T-cell (primary cell): ENCODE measurements at regions not wholly inside any gene's neighbourhood (a gene's known extent, or its start where the extent isn't known, plus 50 kb on each side); places are given as distances from the start of the nearest gene placed in this dataset.
"Not testable (repeated sequence)": the region's sequence is repeated elsewhere in the genome, so short reads cannot be mapped to it uniquely, and the experiment has no call there.

Experiments used
- ATAC-seq, 4 experiments: fragments of 200-7000 bp in 3 of 4; fragments of 150-1000 bp in 1 of 4; cut with Tn5 transposase; replicated peaks in 1 of 4; 1 replicate in 3 of 4; 2 replicates in 1 of 4; pipeline ENCODE4 v1.10.0; 2021; ENCODE audit warnings: moderate library complexity in 3 of 4, mild to moderate bottlenecking in 2 of 4, moderate number of reproducible peaks in 1 of 4
- CTCF ChIA-PET, 2 donors: fragments of 300-600 bp; sonication (Branson Sonifier 250); formaldehyde crosslinking; loops; one replicate each; lab custom pipeline; 2022; ENCODE audit warnings: antibody characterized with exemption in 2 of 2; lab: Charles Lee
- POLR2A ChIA-PET, 2 donors: fragments of 300-600 bp; sonication (Branson Sonifier 250); formaldehyde crosslinking; loops; one replicate each; lab custom pipeline; 2022; ENCODE audit warnings: antibody characterized with exemption in 2 of 2; lab: Charles Lee
- DNase-seq, 35 experiments: peaks; one replicate each; pipeline versions ENCODE4 v3.0.0 to v3.0.0-alpha.2; 2013 to 2023
- H3K27ac ChIP-seq: one replicate; pipeline ENCODE4 v1.5.1; 2013; ENCODE audit warnings: low read length
- H3K27me3 ChIP-seq, 2 experiments: replicated peaks in 1 of 2; 1 replicate in 1 of 2; 2 replicates in 1 of 2; pipeline versions ENCODE4 v1.6.1 to v1.7.0; 2013; ENCODE audit warnings: low read length in 1 of 2, mixed read lengths in 1 of 2; ENCODE audit not compliant: control insufficient read depth in 2 of 2, insufficient read depth in 2 of 2; ENCODE audit errors: extremely low read depth in 1 of 2
- H3K36me3 ChIP-seq, 2 donors: 1 replicate in 1 of 2; 2 replicates in 1 of 2; pipeline versions ENCODE4 v1.6.1 to v1.7.0; 2013; ENCODE audit warnings: low read length in 1 of 2; ENCODE audit not compliant: control insufficient read depth in 2 of 2, insufficient read depth in 1 of 2; ENCODE audit errors: extremely low read depth in 1 of 2
- H3K4me1 ChIP-seq, 2 experiments: 1 replicate in 1 of 2; 2 replicates in 1 of 2; pipeline versions ENCODE4 v1.6.1 to v1.7.0; 2013; ENCODE audit warnings: low read length in 2 of 2, mixed read lengths in 1 of 2; ENCODE audit not compliant: insufficient read depth in 2 of 2, control insufficient read depth in 1 of 2; ENCODE audit errors: extremely low read depth in 1 of 2
- H3K4me3 ChIP-seq, 2 donors: 1 replicate in 1 of 2; 2 replicates in 1 of 2; pipeline versions ENCODE4 v1.5.1 to v1.7.0; 2013; ENCODE audit warnings: mild to moderate bottlenecking in 2 of 2, low read length in 1 of 2, moderate library complexity in 1 of 2; ENCODE audit not compliant: control insufficient read depth in 1 of 2; ENCODE audit errors: extremely low read depth in 1 of 2
- H3K9me3 ChIP-seq: 2 replicates; pipeline ENCODE4 v1.7.0; 2013
- H3K27ac Mint-ChIP-seq, 2 donors: one replicate each; pipeline ENCODE4 v1.8.0; 2020 to 2021; ENCODE audit warnings: mild to moderate bottlenecking in 2 of 2, mixed read lengths in 2 of 2
- H3K27me3 Mint-ChIP-seq, 2 donors: one replicate each; pipeline ENCODE4 v1.8.0; 2021 to 2022; ENCODE audit warnings: mixed read lengths in 2 of 2
- H3K36me3 Mint-ChIP-seq: one replicate; pipeline ENCODE4 v1.8.0; 2021; ENCODE audit warnings: mixed read lengths
- H3K4me1 Mint-ChIP-seq, 3 donors: one replicate each; pipeline ENCODE4 v1.8.0; 2020 to 2022; ENCODE audit warnings: mixed read lengths in 3 of 3, mild to moderate bottlenecking in 1 of 3
- H3K4me3 Mint-ChIP-seq, 3 donors: one replicate each; pipeline ENCODE4 v1.8.0; 2020 to 2022; ENCODE audit warnings: mild to moderate bottlenecking in 3 of 3, mixed read lengths in 3 of 3, moderate library complexity in 3 of 3
- H3K9me3 Mint-ChIP-seq, 3 donors: one replicate each; pipeline ENCODE4 v1.8.0; 2020 to 2022; ENCODE audit warnings: mixed read lengths in 3 of 3
- WGBS: methylation state at CpG from one replicate; pipeline ENCODE4 v1.1.5; 2013; ENCODE audit warnings: missing lambda C conversion rate; ENCODE audit not compliant: insufficient coverage; 5-methylcytosine and 5-hydroxymethylcytosine counted together

DNA sequence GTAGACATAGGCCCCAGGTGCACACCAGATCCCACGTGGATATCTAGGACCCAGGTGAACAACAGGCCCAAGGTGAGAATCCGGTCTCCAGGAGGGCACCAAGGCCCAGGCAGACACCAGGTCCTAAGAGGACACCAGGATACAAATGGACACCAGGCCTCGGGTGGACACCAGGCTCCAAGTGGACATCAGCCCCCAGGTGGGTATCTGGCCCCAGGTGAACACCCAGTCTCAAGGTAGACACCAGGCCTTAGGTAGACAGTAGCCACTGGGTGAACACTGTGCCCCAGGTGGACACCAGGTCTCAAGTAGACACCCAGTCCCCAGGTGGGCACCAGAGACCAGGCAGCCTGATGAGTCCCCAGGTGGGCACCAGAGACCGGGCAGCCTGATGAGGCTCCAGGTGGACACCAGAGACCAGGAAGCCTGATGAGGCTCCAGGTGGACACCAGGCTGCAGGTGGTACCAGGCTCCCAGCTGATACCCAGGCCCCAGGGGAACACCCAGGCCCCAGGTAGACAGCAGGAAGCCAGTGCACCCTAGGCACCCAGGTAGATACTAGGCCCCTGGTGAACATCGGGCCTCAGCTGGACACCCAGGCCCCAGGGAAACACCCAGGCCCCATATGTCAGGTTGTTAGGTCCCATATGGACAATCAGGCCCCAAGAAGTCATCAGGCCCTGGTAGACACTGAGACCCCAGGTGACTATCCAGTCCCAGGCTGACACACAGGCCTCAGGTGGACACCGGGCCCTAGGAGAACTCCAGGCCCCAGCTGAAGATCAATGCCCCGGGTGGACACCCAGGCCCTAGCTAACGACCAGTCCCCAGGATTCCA, 55.1 kb upstream of the SEPTIN5 start:
- no peaks in the 10 kb centered on the region for H3K36me3 Mint-ChIP-seq
- Histone ChIP-seq H3K27ac (no peak overlapping the region), H3K9me3 (no peaks in the 10 kb centered on the region), H3K4me3 (no peak overlapping the region), H3K27me3 (peaks cover 0 to 10% of the 10 kb centered on the region in 2 experiments), H3K36me3 (no peaks in the 10 kb centered on the region), H3K4me1 (no peaks in the 10 kb centered on the region)
- no peaks in the 10 kb centered on the region for H3K9me3 Mint-ChIP-seq
- DNase-seq (no peak), ATAC-seq (no peak)
- no peak overlapping the region for H3K4me3 Mint-ChIP-seq
- WGBS: 92% methylated on average over 8 of the region's 8 CpGs
- H3K27ac Mint-ChIP-seq: no peak overlapping the region
- H3K4me1 Mint-ChIP-seq: no peaks in the 10 kb centered on the region
- CTCF ChIA-PET: no interaction called here
- H3K27me3 Mint-ChIP-seq: peaks cover 0 to 2% of the 10 kb centered on the region in 2 donors
- POLR2A ChIA-PET: no interaction called here

DNA sequence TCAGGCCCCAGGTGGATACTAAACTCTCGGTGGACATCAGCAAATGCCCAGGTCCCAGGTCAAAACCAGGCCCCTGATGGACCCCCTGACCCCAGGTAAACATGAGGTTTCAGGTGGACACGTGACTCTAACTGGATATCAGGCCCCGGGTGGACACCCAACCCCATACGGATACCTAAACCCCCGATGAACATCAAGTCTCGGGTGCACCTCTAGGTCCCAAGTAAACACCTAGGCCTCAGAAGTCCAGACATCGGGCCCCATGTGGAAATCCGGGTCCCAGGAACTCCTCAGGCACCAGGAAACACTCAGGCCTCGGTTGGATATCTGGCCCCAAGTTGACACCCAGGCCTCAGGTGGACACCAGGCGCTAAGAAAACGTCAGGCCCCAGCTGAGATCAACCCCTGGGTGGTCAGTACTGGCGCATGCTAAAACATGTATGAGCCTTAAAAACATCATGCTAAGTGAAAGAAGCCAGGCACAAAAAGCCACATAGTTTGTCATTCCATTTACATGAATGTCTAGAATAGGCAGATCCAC, 54.4 kb upstream of the SEPTIN5 start:
- no peaks in the 10 kb centered on the region for H3K9me3 Mint-ChIP-seq
- ChIA-PET CTCF (no interaction called here), POLR2A (no interaction called here)
- H3K36me3 ChIP-seq: no peaks in the 10 kb centered on the region
- H3K27ac Mint-ChIP-seq: no peak overlapping the region
- H3K36me3 Mint-ChIP-seq: no peaks in the 10 kb centered on the region
- ATAC-seq (no peak), DNase-seq (no peak)
- no peak overlapping the region for H3K4me3 ChIP-seq
- peaks cover 0 to 10% of the 10 kb centered on the region in 2 experiments for H3K27me3 ChIP-seq
- no peak overlapping the region for H3K4me3 Mint-ChIP-seq
- no peak overlapping the region for H3K27ac ChIP-seq
- 89% methylated on average over 10 of the region's 12 CpGs for WGBS
- peaks cover 0 to 4% of the 10 kb centered on the region in 2 donors for H3K27me3 Mint-ChIP-seq
- H3K4me1 ChIP-seq: no peaks in the 10 kb centered on the region
- H3K4me1 Mint-ChIP-seq: no peaks in the 10 kb centered on the region
- H3K9me3 ChIP-seq: no peaks in the 10 kb centered on the region

DNA sequence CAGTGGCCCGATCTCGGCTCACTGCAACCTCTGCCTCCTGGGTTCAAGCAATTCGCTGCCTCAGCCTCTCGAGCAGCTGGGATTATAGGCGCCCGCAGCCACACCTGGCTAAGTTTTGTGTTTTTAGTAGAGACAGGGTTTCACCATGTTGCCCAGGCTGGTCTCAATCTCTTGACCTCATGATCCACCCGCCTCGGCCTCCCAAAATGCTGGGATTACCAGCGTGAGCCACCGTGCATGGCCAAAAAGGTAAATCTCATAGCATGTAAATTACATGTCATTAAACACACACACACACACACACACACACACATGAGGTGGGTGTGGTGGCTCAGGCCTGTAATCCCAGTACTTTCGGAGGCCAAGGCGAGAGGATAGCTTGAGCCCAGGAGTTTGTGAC, 53.7 kb upstream of the SEPTIN5 start:
- H3K4me1 ChIP-seq, H3K4me3 ChIP-seq, H3K36me3 Mint-ChIP-seq, H3K27ac Mint-ChIP-seq, H3K27me3 Mint-ChIP-seq, H3K9me3 ChIP-seq, H3K4me3 Mint-ChIP-seq, H3K27ac ChIP-seq, POLR2A ChIA-PET, DNase-seq, CTCF ChIA-PET, H3K9me3 Mint-ChIP-seq, ATAC-seq, H3K36me3 ChIP-seq, H3K4me1 Mint-ChIP-seq: not testable (repeated sequence)
- WGBS: 100% methylated on average over 2 of the region's 12 CpGs
- peaks cover 0 to 14% of the 10 kb centered on the region in 2 experiments for H3K27me3 ChIP-seq

DNA sequence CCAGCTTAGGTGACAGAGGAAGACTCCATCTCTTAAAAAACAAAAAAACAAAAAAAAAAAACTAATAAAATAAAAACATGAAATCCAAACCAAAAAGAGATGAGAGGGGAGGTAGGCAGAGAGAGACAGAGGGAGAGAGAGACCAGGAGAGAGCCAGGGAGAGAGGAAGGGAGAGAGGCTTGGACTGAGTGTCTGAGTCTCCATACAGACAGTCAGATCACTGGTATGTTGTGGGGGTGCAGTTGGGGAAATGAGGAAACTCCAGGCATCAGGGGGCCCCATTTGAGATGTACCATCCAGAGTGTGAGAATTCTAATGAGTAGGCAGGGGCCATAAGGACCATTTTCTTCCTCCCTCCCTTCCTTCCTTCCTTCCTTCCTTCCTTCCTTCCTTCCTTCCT, 53.1 kb upstream of the SEPTIN5 start:
- Mint-ChIP-seq H3K4me1 (no peaks in the 10 kb centered on the region), H3K27ac (no peak overlapping the region), H3K27me3 (peaks cover 3 to 9% of the 10 kb centered on the region in 2 donors), H3K36me3 (no peaks in the 10 kb centered on the region), H3K4me3 (no peak overlapping the region), H3K9me3 (no peaks in the 10 kb centered on the region)
- no peaks in the 10 kb centered on the region for H3K36me3 ChIP-seq
- H3K9me3 ChIP-seq: no peaks in the 10 kb centered on the region
- no peaks in the 10 kb centered on the region for H3K4me1 ChIP-seq
- ATAC-seq: no peak
- H3K4me3 ChIP-seq: no peak overlapping the region
- DNase-seq: no peak
- CTCF ChIA-PET: interaction anchor here in 1 of 2 donors (0.6 kb wide), 1 partner anchor 32 kb away, joined by 7 read pairs; no protein-coding TSS in a partner anchor
- no peak overlapping the region for H3K27ac ChIP-seq
- POLR2A ChIA-PET: interaction anchor here in 1 of 2 donors (0.7 kb wide), 1 partner anchor 23 kb away, joined by 9 read pairs; no protein-coding TSS in a partner anchor
- peaks cover 0 to 20% of the 10 kb centered on the region in 2 experiments for H3K27me3 ChIP-seq

DNA sequence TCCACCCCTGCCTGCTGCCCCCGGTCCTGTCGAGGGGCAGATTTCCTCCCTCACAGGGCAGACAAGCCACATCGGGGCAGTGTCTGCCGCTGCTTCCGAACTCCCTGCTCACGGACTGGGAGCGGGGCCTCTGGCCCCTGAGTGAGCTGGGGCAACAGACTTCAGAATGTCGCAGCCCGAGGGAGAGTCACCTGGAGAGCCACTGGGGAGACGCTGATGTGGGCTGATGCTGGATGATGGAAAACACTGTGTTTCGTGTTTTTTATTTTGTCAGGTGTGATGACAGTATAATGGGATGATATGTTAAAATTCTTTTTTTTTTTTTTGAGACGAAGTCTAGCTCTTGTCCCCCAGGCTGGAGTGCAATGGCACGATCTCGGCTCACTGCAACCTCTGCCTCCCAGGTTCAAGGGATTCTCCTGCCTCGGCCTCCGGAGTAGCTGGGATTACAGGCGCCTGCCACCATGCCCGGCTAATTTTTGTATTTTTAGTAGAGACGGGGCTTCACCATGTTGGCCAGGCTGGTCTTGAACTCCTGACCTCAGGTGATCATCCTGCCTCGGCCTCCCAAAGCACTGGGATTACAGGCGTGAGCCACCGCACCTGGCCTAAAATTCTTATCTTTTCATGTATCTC, 52.1 kb upstream of the SEPTIN5 start:
- H3K9me3 ChIP-seq, DNase-seq, H3K36me3 ChIP-seq, H3K4me1 Mint-ChIP-seq, POLR2A ChIA-PET, H3K27ac ChIP-seq, H3K27ac Mint-ChIP-seq, H3K4me3 Mint-ChIP-seq, H3K36me3 Mint-ChIP-seq, H3K4me1 ChIP-seq, H3K9me3 Mint-ChIP-seq, ATAC-seq, H3K4me3 ChIP-seq: not testable (repeated sequence)
- peaks cover 3 to 15% of the 10 kb centered on the region in 2 donors for H3K27me3 Mint-ChIP-seq
- CTCF ChIA-PET: interaction anchor here in 1 of 2 donors (0.6 kb wide), 1 partner anchor 33 kb away, joined by 7 read pairs; no protein-coding TSS in a partner anchor
- 89% methylated on average over 6 of the region's 22 CpGs for whole genome bisulfite sequencing
- H3K27me3 ChIP-seq: peaks cover 0 to 28% of the 10 kb centered on the region in 2 experiments

DNA sequence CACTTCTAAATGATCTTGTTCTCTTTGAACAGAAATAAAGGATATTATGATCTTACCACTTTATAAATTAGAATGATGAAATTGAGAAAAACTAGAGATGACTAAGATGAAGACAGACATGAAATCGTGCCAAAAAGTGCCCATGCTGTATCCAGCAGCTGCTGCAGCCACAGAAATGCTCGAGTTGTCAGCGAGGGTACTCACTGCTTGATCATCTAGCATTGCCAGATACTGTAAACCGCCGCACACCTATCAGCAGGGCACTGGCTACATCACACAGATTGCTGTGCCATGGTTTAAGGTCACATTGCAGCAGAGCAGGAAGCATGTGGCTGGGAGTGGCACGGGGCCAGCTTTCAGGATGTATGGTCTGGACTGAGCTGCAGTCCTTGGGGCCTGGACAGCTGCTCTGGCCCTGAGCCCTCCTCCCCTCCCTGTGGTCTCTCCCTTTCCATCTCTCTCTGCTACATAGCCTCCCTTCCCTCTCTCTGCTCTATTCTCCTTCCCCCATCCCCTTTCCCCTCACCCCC, 51.0 kb upstream of the SEPTIN5 start:
- no peak for ATAC-seq
- H3K27ac Mint-ChIP-seq: no peak overlapping the region
- WGBS: 36% methylated on average over 4 of the region's 6 CpGs
- Histone ChIP-seq H3K9me3 (no peaks in the 10 kb centered on the region), H3K4me1 (no peaks in the 10 kb centered on the region), H3K27ac (no peak overlapping the region), H3K4me3 (no peak overlapping the region), H3K27me3 (peaks cover 0 to 32% of the 10 kb centered on the region in 2 experiments), H3K36me3 (no peaks in the 10 kb centered on the region)
- POLR2A ChIA-PET: no interaction called here
- no peak overlapping the region for H3K4me3 Mint-ChIP-seq
- CTCF ChIA-PET: no interaction called here
- H3K36me3 Mint-ChIP-seq: no peaks in the 10 kb centered on the region
- no peaks in the 10 kb centered on the region for H3K9me3 Mint-ChIP-seq
- H3K4me1 Mint-ChIP-seq: no peaks in the 10 kb centered on the region
- no peak for DNase-seq
- peaks cover 3 to 17% of the 10 kb centered on the region in 2 donors for H3K27me3 Mint-ChIP-seq
